RWPE1 (cell line): ENCODE measurements at regions not wholly inside any gene's neighbourhood (a gene's known extent, or its start where the extent isn't known, plus 50 kb on each side); places are given as distances from the start of the nearest gene placed in this dataset.

Source experiments
- CTCF ChIA-PET: fragments of 350-600 bp; sonication (Branson Sonifier 250); formaldehyde crosslinking; extraction: SDS; loops from one replicate; lab custom pipeline; 2021; lab: Yijun Ruan, JAX
- POLR2A ChIA-PET: fragments of 400-600 bp; formaldehyde crosslinking; extraction: SDS; loops from one replicate; lab custom pipeline; 2020; ENCODE audit warnings: antibody characterized with exemption; ENCODE audit not compliant: low non-redundant PET; lab: Yijun Ruan, JAX
- DNase-seq: peaks from one replicate; pipeline ENCODE4 v3.0.0; 2012; ENCODE audit warnings: low spot score
- H3K27ac ChIP-seq: fragments of 450-650 bp; 2 replicates; pipeline ENCODE4 v1.5.1; 2017
- TF ChIP-seq, protein P1 (sequence below): fragments of 450-650 bp; conservative IDR thresholded peaks from 2 replicates; pipeline ENCODE4 v1.5.1; 2017; ENCODE audit warnings: low read depth, mild to moderate bottlenecking

DNA sequence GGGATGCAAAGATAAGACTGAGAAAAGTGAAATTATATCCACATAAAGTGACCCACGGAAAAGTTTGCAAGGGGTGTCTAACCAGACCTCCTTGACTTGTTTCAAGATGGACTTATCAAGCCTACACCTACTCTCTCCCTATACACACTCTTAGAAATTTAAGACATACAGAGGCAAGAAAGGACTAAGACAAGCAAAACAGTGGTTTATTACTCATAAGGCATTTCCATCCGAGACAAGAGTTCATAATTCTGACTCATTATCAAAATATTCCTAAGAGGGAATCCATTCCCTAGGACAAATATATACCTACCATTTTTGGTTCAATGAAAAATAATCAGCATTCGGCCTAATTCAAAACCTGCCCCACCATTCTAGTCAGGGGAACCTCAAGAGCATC, 232.6 kb upstream of the GPC6 start:
- CTCF ChIA-PET, result no interaction called here
- DNase-seq, result peak; percentile 5

DNA sequence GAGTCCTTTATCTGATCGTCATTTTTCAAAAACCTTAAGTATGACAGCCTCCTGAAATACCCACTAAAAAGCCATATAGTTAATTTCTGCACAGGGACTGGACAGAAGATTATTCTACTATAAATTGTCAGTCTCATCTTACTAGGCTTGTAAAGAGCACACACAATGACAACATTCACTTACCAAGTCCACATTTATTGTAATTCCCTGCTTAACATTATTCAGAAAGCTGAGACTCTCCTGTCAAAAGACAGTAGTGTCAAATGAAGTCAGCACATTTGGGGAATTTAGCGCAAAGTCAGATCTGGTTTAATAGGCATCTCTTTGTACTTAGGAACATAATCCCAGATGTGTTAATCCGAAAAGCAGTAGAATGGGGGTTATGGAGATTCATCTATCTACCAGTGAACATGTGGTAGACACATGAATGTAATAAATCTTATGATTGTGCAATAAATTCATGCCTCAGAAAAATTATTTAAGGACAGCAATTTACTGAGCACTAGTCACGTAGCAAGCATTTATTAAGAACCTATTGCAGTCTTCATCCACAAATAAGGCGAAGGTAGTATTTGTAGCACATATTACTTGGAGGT, 224.6 kb upstream of the GPC6 start:
- TF ChIP-seq, protein P1, sequence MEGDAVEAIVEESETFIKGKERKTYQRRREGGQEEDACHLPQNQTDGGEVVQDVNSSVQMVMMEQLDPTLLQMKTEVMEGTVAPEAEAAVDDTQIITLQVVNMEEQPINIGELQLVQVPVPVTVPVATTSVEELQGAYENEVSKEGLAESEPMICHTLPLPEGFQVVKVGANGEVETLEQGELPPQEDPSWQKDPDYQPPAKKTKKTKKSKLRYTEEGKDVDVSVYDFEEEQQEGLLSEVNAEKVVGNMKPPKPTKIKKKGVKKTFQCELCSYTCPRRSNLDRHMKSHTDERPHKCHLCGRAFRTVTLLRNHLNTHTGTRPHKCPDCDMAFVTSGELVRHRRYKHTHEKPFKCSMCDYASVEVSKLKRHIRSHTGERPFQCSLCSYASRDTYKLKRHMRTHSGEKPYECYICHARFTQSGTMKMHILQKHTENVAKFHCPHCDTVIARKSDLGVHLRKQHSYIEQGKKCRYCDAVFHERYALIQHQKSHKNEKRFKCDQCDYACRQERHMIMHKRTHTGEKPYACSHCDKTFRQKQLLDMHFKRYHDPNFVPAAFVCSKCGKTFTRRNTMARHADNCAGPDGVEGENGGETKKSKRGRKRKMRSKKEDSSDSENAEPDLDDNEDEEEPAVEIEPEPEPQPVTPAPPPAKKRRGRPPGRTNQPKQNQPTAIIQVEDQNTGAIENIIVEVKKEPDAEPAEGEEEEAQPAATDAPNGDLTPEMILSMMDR, result no peak
- CTCF ChIA-PET, result no interaction called here
- POLR2A ChIA-PET, result no interaction called here
- DNase-seq, result no peak
- no peak overlapping the region for H3K27ac ChIP-seq

More for the DNA sequence above, 232.6 kb upstream of the GPC6 start:
- no peak overlapping the region for H3K27ac ChIP-seq
- TF ChIP-seq, protein P1, result no peak
- POLR2A ChIA-PET, result no interaction called here

DNA sequence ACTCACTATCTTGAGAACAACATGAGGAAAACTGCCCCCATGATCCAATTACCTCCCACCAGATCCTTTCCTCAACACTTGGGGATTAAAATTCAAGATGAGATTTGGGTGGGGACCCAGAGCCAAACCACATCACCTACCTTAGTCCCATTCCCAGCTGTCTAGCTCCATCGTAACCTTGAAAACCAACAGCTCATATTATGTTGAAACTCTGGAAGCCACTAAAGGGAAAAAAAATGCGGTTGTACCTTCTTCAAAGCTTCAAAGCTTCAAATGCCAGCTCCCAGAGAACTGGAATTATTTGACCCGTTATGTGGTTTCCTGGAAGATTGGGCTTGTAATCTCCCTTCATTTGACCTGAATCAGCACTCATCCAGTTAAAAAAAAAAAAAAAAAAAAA, 223.1 kb upstream of the GPC6 start:
- H3K27ac ChIP-seq, result no peak overlapping the region
- CTCF ChIA-PET, result interaction anchor here (0.6 to 0.7 kb wide), 3 partner anchors 205 to 1272 kb away, joined by 3 read pairs; no protein-coding TSS in a partner anchor
- TF ChIP-seq, protein P1, result no peak
- DNase-seq, result no peak
- POLR2A ChIA-PET, result no interaction called here

DNA sequence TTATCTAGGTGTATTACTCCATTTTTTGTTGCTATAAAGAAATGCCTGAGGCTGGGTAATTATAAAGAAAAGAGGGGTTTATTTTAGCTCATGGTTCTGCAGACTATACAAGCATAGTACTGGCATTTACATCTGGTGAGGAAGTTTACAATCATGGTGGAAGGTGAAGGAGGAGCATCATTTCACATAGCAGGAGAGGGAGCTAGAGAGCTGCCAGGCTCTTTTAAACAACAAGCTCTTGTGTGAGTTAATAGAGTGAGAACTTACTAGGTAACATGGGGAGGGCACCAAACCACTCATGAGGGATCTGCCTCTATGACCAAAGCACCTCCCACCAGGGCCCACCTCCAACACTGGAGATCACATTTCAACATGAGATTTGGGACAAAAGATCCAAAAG, 221.7 kb upstream of the GPC6 start:
- POLR2A ChIA-PET, result no interaction called here
- CTCF ChIA-PET, result no interaction called here
- H3K27ac ChIP-seq, result no peak overlapping the region
- TF ChIP-seq, protein P1, result no peak
- DNase-seq, result no peak

DNA sequence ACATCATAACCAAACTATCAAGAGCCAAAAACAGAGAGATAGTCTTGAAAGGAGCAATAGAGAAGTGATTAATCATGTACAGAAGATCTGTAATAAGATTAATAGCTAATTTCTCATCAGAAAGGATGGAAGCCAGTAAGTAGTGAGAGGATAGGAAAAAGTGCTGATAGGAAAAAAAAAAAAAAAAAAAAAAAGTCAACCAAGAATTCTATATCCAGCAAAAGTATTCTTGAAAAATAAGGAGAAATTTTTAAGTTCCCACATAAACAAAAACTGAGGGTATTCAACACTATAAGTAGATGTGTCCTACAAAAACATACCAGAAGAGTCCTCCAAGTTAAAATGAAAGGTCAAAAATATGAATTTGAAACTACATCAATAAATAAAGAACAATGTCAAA, 218.7 kb upstream of the GPC6 start:
- CTCF ChIA-PET, result no interaction called here
- DNase-seq, result no peak
- H3K27ac ChIP-seq, result no peak overlapping the region
- POLR2A ChIA-PET, result no interaction called here
- TF ChIP-seq, protein P1, result no peak

DNA sequence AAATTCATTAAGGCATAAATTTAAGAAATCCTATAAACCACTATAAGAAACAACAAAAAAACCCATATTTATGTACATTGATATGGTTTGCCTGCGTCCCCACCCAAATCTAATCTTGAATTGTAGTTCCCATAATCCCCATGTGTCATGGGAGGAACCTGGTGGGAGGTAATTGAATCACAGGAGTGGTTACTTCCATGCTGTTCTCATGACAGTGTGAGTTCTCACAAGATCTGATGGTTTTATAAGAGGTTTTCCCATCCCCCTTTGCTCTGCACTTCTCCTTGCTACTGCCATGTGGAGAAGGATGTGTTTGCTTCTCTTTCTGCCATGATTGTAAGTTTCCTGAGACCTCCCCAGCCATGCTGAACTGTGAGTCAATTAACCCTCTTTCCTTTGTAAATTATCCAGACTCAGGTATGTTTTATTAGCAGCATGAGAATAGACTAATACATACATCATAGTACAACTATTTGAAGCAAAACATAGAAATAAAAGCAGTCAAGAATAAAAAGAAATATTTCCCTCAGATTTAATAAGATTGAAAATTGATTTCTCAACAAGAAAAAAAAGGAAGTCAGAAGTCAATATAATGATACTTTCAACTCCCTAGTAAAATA, 209.0 kb upstream of the GPC6 start:
- no peak for DNase-seq
- ChIA-PET POLR2A (no interaction called here), CTCF (no interaction called here)
- H3K27ac ChIP-seq, result no peak overlapping the region
- TF ChIP-seq, protein P1, result no peak
